Kidney (tissue), 13 donors: ENCODE measurements at regions not wholly inside any gene's neighbourhood (a gene's known extent, or its start where the extent isn't known, plus 50 kb on each side); places are given as distances from the start of the nearest gene placed in this dataset.

Source experiments
- DNase-seq, 5 donors: peaks; one replicate each; pipeline ENCODE4 v3.0.0-alpha.2; 2013 to 2020
- FAIRE-seq: peaks from 2 replicates; lab custom pipeline; 2012; peaks lifted over from hg19 to GRCh38; lab: Jason Lieb, UNC
- H3K27ac ChIP-seq, 2 donors: one replicate each; pipeline ENCODE4 v1.7.0; 2013; ENCODE audit warnings: low read depth in 2 of 2, low read length in 2 of 2, inconsistent platforms in 1 of 2
- H3K27me3 ChIP-seq: one replicate; pipeline ENCODE4 v1.7.1; 2013; ENCODE audit warnings: low read length, inconsistent platforms; ENCODE audit not compliant: control insufficient read depth, insufficient read depth
- H3K36me3 ChIP-seq, 3 donors: one replicate each; pipeline versions ENCODE4 v1.7.0 to v1.7.1; 2013; ENCODE audit warnings: low read length in 3 of 3, control low read depth in 1 of 3, inconsistent platforms in 1 of 3; ENCODE audit not compliant: insufficient read depth in 3 of 3, control insufficient read depth in 2 of 3
- H3K4me1 ChIP-seq, 3 donors: one replicate each; pipeline versions ENCODE4 v1.7.0 to v1.7.1; 2013; ENCODE audit warnings: low read length in 3 of 3, inconsistent platforms in 1 of 3, low read depth in 1 of 3; ENCODE audit not compliant: control insufficient read depth in 2 of 3, insufficient read depth in 2 of 3
- H3K4me3 ChIP-seq, 3 donors: one replicate each; pipeline versions ENCODE4 v1.7.0 to v1.8.1; 2013; ENCODE audit warnings: low read length in 3 of 3, control low read depth in 1 of 3, inconsistent platforms in 1 of 3
- H3K9ac ChIP-seq, 3 donors: one replicate each; pipeline versions ENCODE4 v1.7.0 to v1.7.1; 2013; ENCODE audit warnings: low read length in 3 of 3, control low read depth in 1 of 3, inconsistent platforms in 1 of 3
- H3K9me3 ChIP-seq, 3 donors: one replicate each; pipeline versions ENCODE4 v1.7.0 to v1.7.1; 2013; ENCODE audit warnings: low read length in 3 of 3, control low read depth in 1 of 3, inconsistent platforms in 1 of 3; ENCODE audit not compliant: control insufficient read depth in 2 of 3, insufficient read depth in 1 of 3
- CTCF ChIP-seq: IDR thresholded peaks from 3 replicates; pipeline ENCODE4 v1.5.1; 2012; ENCODE audit warnings: mild to moderate bottlenecking, moderate library complexity, borderline replicate concordance; ENCODE audit not compliant: insufficient read depth; ENCODE audit errors: extremely low read depth
- intact Hi-C: fragments of 100-400 bp; cut with DNase I; formaldehyde crosslinking; loops from one replicate; pipeline ENCODE4 v1.11.1; 2022
- donor health status: control.
- donor health status: control.
- donor health status: control.
- donor health status: control.
- donor health status: control.
- donor health status: DM: yes; HTN: yes; CAD: no.
- donor health status: Normal renal cell carcinoma (clear cell type).

GRCh38 chr20:24833592-24833991 is 115.5 kb upstream of the CST7 start:
- no peaks in the 10 kb centered on the region for H3K36me3 ChIP-seq
- intact Hi-C loops, result no loop called here
- no peaks in the 10 kb centered on the region for H3K27me3 ChIP-seq
- FAIRE-seq (no peak), DNase-seq (peak in 1 of 5 donors; percentile 6)
- no peaks in the 10 kb centered on the region for H3K4me1 ChIP-seq
- no peak overlapping the region for H3K4me3 ChIP-seq
- H3K27ac ChIP-seq, result no peak overlapping the region
- TF ChIP-seq CTCF, result no peak
- no peak overlapping the region for H3K9ac ChIP-seq
- H3K9me3 ChIP-seq, result no peaks in the 10 kb centered on the region

GRCh38 chr20:24834310-24834709 is 114.8 kb upstream of the CST7 start:
- H3K36me3 ChIP-seq, result no peaks in the 10 kb centered on the region
- no peak overlapping the region for H3K9ac ChIP-seq
- TF ChIP-seq CTCF, result no peak
- no peak overlapping the region for H3K27ac ChIP-seq
- H3K4me3 ChIP-seq, result no peak overlapping the region
- intact Hi-C loops, result no loop called here
- FAIRE-seq, result no peak
- H3K27me3 ChIP-seq, result no peaks in the 10 kb centered on the region
- no peak for DNase-seq
- H3K4me1 ChIP-seq, result no peaks in the 10 kb centered on the region
- no peaks in the 10 kb centered on the region for H3K9me3 ChIP-seq

- no peak for TF ChIP-seq CTCF
- Histone ChIP-seq H3K27me3 (no peaks in the 10 kb centered on the region), H3K4me3 (no peak overlapping the region), H3K27ac (no peak overlapping the region), H3K4me1 (no peaks in the 10 kb centered on the region), H3K9ac (no peak overlapping the region), H3K36me3 (no peaks in the 10 kb centered on the region), H3K9me3 (no peaks in the 10 kb centered on the region)
- FAIRE-seq (no peak), DNase-seq (peak in 1 of 5 donors; percentile 8)
- intact Hi-C loops, result no loop called here
Observed at GRCh38 chr20:24835195-24835594, 113.9 kb upstream of the CST7 start.

- no peak overlapping the region for H3K9ac ChIP-seq
- H3K4me3 ChIP-seq, result no peak overlapping the region
- no peak for FAIRE-seq
- H3K36me3 ChIP-seq, result no peaks in the 10 kb centered on the region
- peak in 1 of 5 donors; percentile 3 for DNase-seq
- TF ChIP-seq CTCF, result no peak
- no peaks in the 10 kb centered on the region for H3K4me1 ChIP-seq
- intact Hi-C loops, result no loop called here
- H3K27me3 ChIP-seq, result no peaks in the 10 kb centered on the region
- no peaks in the 10 kb centered on the region for H3K9me3 ChIP-seq
- no peak overlapping the region for H3K27ac ChIP-seq
Observed at GRCh38 chr20:24836041-24836533, 113.0 kb upstream of the CST7 start.
